ENCODE measurements at regions not wholly inside any gene's neighbourhood (a gene's known extent, or its start where the extent isn't known, plus 50 kb on each side); places are given as distances from the start of the nearest gene placed in this dataset.

DNA sequence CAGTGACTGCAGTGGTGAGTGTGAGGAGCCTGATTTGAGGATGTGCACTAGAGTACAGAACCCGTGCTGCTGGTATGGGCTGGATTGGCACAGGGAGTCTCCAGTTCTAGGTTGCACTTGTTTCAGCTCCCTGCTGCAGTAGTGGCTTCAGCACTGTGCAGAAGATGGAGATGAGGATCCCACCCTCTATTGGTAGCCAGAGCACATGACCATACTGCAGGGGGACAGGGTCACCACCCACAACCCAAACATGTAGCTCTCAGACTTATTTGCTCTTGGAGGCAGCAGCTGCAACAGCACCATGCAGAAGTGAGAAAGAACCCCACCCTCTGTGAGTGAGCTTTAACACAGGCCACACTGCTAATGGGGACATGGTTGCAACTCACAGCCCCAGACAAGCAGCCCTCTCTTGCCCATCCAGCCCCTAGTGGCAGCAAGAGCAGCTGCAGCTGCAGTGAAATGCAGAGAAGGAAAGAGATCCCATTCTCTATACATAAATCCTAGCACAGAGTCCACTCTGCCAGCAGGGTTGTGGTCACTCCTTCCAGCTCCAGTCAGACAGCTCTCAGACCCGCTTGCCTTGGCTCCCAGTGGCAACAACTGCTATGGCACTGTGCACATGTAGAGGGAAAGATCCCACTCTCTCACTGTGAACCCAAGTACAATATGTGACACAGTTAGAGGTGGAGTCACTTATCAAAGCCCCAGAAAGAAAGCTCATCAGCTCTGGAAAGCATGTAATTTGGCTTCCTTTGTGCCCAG is 51.4 kb upstream of the SCIN start:
- TF ChIP-seq, protein P1, sequence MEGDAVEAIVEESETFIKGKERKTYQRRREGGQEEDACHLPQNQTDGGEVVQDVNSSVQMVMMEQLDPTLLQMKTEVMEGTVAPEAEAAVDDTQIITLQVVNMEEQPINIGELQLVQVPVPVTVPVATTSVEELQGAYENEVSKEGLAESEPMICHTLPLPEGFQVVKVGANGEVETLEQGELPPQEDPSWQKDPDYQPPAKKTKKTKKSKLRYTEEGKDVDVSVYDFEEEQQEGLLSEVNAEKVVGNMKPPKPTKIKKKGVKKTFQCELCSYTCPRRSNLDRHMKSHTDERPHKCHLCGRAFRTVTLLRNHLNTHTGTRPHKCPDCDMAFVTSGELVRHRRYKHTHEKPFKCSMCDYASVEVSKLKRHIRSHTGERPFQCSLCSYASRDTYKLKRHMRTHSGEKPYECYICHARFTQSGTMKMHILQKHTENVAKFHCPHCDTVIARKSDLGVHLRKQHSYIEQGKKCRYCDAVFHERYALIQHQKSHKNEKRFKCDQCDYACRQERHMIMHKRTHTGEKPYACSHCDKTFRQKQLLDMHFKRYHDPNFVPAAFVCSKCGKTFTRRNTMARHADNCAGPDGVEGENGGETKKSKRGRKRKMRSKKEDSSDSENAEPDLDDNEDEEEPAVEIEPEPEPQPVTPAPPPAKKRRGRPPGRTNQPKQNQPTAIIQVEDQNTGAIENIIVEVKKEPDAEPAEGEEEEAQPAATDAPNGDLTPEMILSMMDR (IDR thresholded peaks at IDR 0.05): no peak
- H3K27me3 ChIP-seq: no peaks in the 10 kb centered on the region
- no peaks in the 10 kb centered on the region for H3K4me1 ChIP-seq
- intact Hi-C loops (cut with DNase I; ENCODE audit: low total_unique reads): no loop called here
- H3K27ac ChIP-seq: no peak overlapping the region
- no peak overlapping the region for H3K4me3 ChIP-seq
- H3K36me3 ChIP-seq: no peaks in the 10 kb centered on the region
- H3K9me3 ChIP-seq: peaks cover 0 to 15% (median 8%) of the 10 kb centered on the region in 3 donors
- no peak for DNase-seq

GRCh38 chr7:12519682-12520009 is 50.9 kb upstream of the SCIN start:
- H3K4me3 ChIP-seq: no peak overlapping the region
- H3K4me1 ChIP-seq: no peaks in the 10 kb centered on the region
- H3K27me3 ChIP-seq: no peaks in the 10 kb centered on the region
- no peaks in the 10 kb centered on the region for H3K36me3 ChIP-seq
- H3K9me3 ChIP-seq: peaks cover 0 to 13% (median 8%) of the 10 kb centered on the region in 3 donors
- DNase-seq: no peak
- no peak overlapping the region for H3K27ac ChIP-seq
- TF ChIP-seq, protein P1 (IDR thresholded peaks at IDR 0.05): no peak
- intact Hi-C loops (cut with DNase I; ENCODE audit: low total_unique reads): loop anchor here (5.0 kb wide), 1 partner anchor 743 kb away; no protein-coding TSS in a partner anchor

Measured in tibial artery (tissue), 4 donors.